Activated CD4-positive, alpha-beta T cell treated with anti-CD3 and anti-CD28 coated beads, Interleukin-2, amount 50 U/mL, for 4 hours (primary cell): ENCODE measurements at regions not wholly inside any gene's neighbourhood (a gene's known extent, or its start where the extent isn't known, plus 50 kb on each side); places are given as distances from the start of the nearest gene placed in this dataset.
A peak's percentile ranks its signal among the peaks of the same experiment; 100 is the strongest.
"Not testable (repeated sequence)": the region's sequence is repeated elsewhere in the genome, so short reads cannot be mapped to it uniquely, and the experiment has no call there.

ENCODE experiments used
- DNase-seq, 2 experiments: peaks; one replicate each; pipeline ENCODE4 v3.0.0-alpha.2; 2020

GRCh38 chr14:53242898-53243297 lies 89.8 kb upstream of the DDHD1 start:
- DNase-seq = not testable (repeated sequence)

GRCh38 chr14:53237488-53237887 lies 84.4 kb upstream of the DDHD1 start:
- no peak for DNase-seq

- DNase-seq = no peak
Measured at GRCh38 chr14:53236708-53237107, 83.6 kb upstream of the DDHD1 start.

GRCh38 chr14:53231171-53231570 lies 78.0 kb upstream of the DDHD1 start:
- DNase-seq = no peak

- DNase-seq = no peak
Measured at GRCh38 chr14:53228966-53229365, 75.8 kb upstream of the DDHD1 start.

GRCh38 chr14:53227154-53227718 lies 74.1 kb upstream of the DDHD1 start:
- DNase-seq = no peak

GRCh38 chr14:53226553-53226952 lies 73.4 kb upstream of the DDHD1 start:
- no peak for DNase-seq

- DNase-seq = no peak
Measured at GRCh38 chr14:53220914-53221313, 67.8 kb upstream of the DDHD1 start.

- no peak for DNase-seq
Measured at GRCh38 chr14:53218161-53218560, 65.0 kb upstream of the DDHD1 start.

- peak; percentile 54 for DNase-seq
Measured at GRCh38 chr14:53217316-53217994, 64.3 kb upstream of the DDHD1 start.

- DNase-seq = not testable (repeated sequence)
Measured at GRCh38 chr14:53216955-53217315, 63.8 kb upstream of the DDHD1 start.

GRCh38 chr14:53216478-53216877 lies 63.4 kb upstream of the DDHD1 start:
- DNase-seq = not testable (repeated sequence)

GRCh38 chr14:53215101-53215500 lies 62.0 kb upstream of the DDHD1 start:
- DNase-seq = no peak

GRCh38 chr14:53214384-53214783 lies 61.3 kb upstream of the DDHD1 start:
- no peak for DNase-seq

GRCh38 chr14:53213761-53214160 lies 60.6 kb upstream of the DDHD1 start:
- DNase-seq = no peak

- no peak for DNase-seq
Measured at GRCh38 chr14:53209370-53209769, 56.2 kb upstream of the DDHD1 start.
